PC-3 (cell line): ENCODE measurements at regions not wholly inside any gene's neighbourhood (a gene's known extent, or its start where the extent isn't known, plus 50 kb on each side); places are given as distances from the start of the nearest gene placed in this dataset.

ENCODE experiments used
- ATAC-seq: fragments of 200-7000 bp; cut with Tn5 transposase; 2 replicates; pipeline ENCODE4 v1.9.1; 2020; ENCODE audit warnings: mild to moderate bottlenecking, moderate library complexity
- BruUV-seq: library from RNA; stranded (reverse); fragments of 400-500 nt; replicated peaks from 2 replicates; lab custom pipeline; 2021; lab: Mats Ljungman, UMichigan
- CTCF ChIA-PET: fragments of 300-600 bp; sonication (Branson Sonifier 250); formaldehyde crosslinking; loops from one replicate; lab custom pipeline; 2022; ENCODE audit warnings: antibody characterized with exemption; lab: Charles Lee
- POLR2A ChIA-PET: fragments of 300-600 bp; sonication (Branson Sonifier 250); formaldehyde crosslinking; loops from one replicate; lab custom pipeline; 2022; ENCODE audit warnings: antibody characterized with exemption; ENCODE audit not compliant: unreplicated experiment; lab: Charles Lee
- DNase-seq: peaks from one replicate; pipeline ENCODE4 v3.0.0-alpha.2; 2015
- H2AFZ ChIP-seq: fragments of 300-600 bp; sonication (generic); 2 replicates; pipeline ENCODE4 v1.6.0; 2016; ENCODE audit warnings: antibody characterized with exemption, low read length
- H3F3A ChIP-seq: fragments of 300-600 bp; sonication (generic); one replicate; pipeline ENCODE4 v1.6.0; 2017; ENCODE audit warnings: antibody characterized with exemption, low read length, control low read depth, mild to moderate bottlenecking; ENCODE audit not compliant: unreplicated experiment
- H3K27ac ChIP-seq: fragments of 300-600 bp; sonication (generic); 2 replicates; pipeline ENCODE4 v1.5.1; 2016; ENCODE audit warnings: mild to moderate bottlenecking, low read length
- H3K27me3 ChIP-seq: fragments of 300-600 bp; sonication (generic); 2 replicates; pipeline ENCODE4 v1.6.1; 2016; ENCODE audit warnings: low read length, mixed read lengths
- H3K36me3 ChIP-seq: fragments of 300-600 bp; sonication (generic); 2 replicates; pipeline ENCODE4 v1.6.1; 2016; ENCODE audit warnings: low read depth, mixed run types, low read length, mixed read lengths
- H3K4me1 ChIP-seq: fragments of 300-600 bp; sonication (generic); 2 replicates; pipeline ENCODE4 v1.5.1; 2016; ENCODE audit warnings: low read length; ENCODE audit not compliant: insufficient read depth
- H3K4me2 ChIP-seq: fragments of 300-600 bp; sonication (generic); 2 replicates; pipeline ENCODE4 v1.6.0; 2016; ENCODE audit warnings: low read length
- H3K4me3 ChIP-seq: fragments of 300-600 bp; sonication (generic); 2 replicates; pipeline ENCODE4 v1.5.1; 2016; ENCODE audit warnings: mild to moderate bottlenecking, low read length, mixed read lengths
- H3K79me2 ChIP-seq: fragments of 300-600 bp; sonication (generic); 2 replicates; pipeline ENCODE4 v1.6.1; 2017; ENCODE audit warnings: low read length, mixed read lengths
- H3K9ac ChIP-seq: fragments of 300-600 bp; sonication (generic); 2 replicates; pipeline ENCODE4 v1.6.0; 2016; ENCODE audit warnings: mild to moderate bottlenecking, low read length
- H3K9me2 ChIP-seq: fragments of 300-600 bp; sonication (generic); replicated peaks from 2 replicates; pipeline ENCODE4 v1.6.1; 2016; ENCODE audit warnings: mixed run types, low read length, mixed read lengths
- H3K9me3 ChIP-seq: fragments of 300-600 bp; sonication (generic); 2 replicates; pipeline ENCODE4 v1.6.1; 2016; ENCODE audit warnings: low read length, mixed read lengths
- H4K20me1 ChIP-seq: fragments of 300-600 bp; sonication (generic); 2 replicates; pipeline ENCODE4 v1.6.1; 2016; ENCODE audit warnings: low read length, mixed read lengths
- EZH2 ChIP-seq: fragments of 300-600 bp; sonication (generic); IDR thresholded peaks from one replicate; pipeline ENCODE4 v1.6.1; 2017; ENCODE audit warnings: antibody characterized with exemption, mild to moderate bottlenecking, low read length; ENCODE audit not compliant: unreplicated experiment
- EZH2phosphoT487 ChIP-seq: fragments of 300-600 bp; sonication (generic); IDR thresholded peaks from 2 replicates; pipeline ENCODE4 v1.6.1; 2018; ENCODE audit warnings: mild to moderate bottlenecking, antibody characterized with exemption, low read length, borderline replicate concordance
- intact Hi-C: fragments of 100-400 bp; cut with micrococcal nuclease; formaldehyde crosslinking; loops from 2 replicates; pipeline ENCODE4 v1.9.0; 2023
- TF ChIP-seq, protein P1 (sequence below): fragments of 300-600 bp; sonication (generic); conservative IDR thresholded peaks from 2 replicates; pipeline ENCODE4 v1.5.1; 2017; ENCODE audit warnings: antibody characterized with exemption, low read depth, mild to moderate bottlenecking, low read length

DNA sequence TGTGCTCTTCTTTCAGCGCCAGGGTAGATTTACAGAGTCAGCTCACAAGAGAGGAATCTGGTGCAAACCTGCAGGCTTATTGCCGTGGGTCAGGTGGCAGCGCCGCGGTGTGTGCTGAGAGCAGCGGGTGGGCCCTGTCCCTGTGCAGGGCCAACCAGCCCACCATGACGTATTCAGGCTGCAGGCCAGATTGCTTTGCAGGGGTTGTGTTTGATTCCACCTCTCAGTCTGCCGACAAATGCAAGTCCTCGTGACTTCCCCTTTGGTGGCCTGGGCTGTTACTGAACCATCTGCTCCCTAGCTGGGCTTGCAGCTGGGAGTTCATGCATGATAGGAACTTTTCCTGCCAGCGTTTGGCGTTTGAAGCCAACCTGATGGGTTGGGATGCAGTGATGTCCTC, 66.7 kb upstream of the LEP start:
- intact Hi-C loops, result no loop called here
- H3K4me1 ChIP-seq, result no peaks in the 10 kb centered on the region
- no peaks in the 10 kb centered on the region for H4K20me1 ChIP-seq
- no peak overlapping the region for H3K4me3 ChIP-seq
- H3K79me2 ChIP-seq, result no peaks in the 10 kb centered on the region
- TF ChIP-seq EZH2 (no peak), EZH2phosphoT487 (no peak)
- TF ChIP-seq, protein P1, sequence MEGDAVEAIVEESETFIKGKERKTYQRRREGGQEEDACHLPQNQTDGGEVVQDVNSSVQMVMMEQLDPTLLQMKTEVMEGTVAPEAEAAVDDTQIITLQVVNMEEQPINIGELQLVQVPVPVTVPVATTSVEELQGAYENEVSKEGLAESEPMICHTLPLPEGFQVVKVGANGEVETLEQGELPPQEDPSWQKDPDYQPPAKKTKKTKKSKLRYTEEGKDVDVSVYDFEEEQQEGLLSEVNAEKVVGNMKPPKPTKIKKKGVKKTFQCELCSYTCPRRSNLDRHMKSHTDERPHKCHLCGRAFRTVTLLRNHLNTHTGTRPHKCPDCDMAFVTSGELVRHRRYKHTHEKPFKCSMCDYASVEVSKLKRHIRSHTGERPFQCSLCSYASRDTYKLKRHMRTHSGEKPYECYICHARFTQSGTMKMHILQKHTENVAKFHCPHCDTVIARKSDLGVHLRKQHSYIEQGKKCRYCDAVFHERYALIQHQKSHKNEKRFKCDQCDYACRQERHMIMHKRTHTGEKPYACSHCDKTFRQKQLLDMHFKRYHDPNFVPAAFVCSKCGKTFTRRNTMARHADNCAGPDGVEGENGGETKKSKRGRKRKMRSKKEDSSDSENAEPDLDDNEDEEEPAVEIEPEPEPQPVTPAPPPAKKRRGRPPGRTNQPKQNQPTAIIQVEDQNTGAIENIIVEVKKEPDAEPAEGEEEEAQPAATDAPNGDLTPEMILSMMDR, result no peak
- no peaks in the 10 kb centered on the region for H3K9me2 ChIP-seq
- POLR2A ChIA-PET, result no interaction called here
- no peak for DNase-seq
- no peak overlapping the region for H2AFZ ChIP-seq
- H3F3A ChIP-seq, result no peaks in the 10 kb centered on the region
- CTCF ChIA-PET, result no interaction called here
- no peaks in the 10 kb centered on the region for H3K9me3 ChIP-seq
- no peak overlapping the region for H3K9ac ChIP-seq
- no peak overlapping the region for H3K27ac ChIP-seq
- no TSS peak for BruUV-seq
- no peak overlapping the region for H3K4me2 ChIP-seq
- ATAC-seq, result no peak
- peaks cover 18% of the 10 kb centered on the region for H3K27me3 ChIP-seq
- H3K36me3 ChIP-seq, result no peaks in the 10 kb centered on the region

- ATAC-seq (peak; percentile 48), DNase-seq (peak; percentile 61)
- ChIA-PET CTCF (no interaction called here), POLR2A (no interaction called here)
- no peak overlapping the region for H3K4me3 ChIP-seq
- no peaks in the 10 kb centered on the region for H3K4me1 ChIP-seq
- no peaks in the 10 kb centered on the region for H3F3A ChIP-seq
- no peak overlapping the region for H3K4me2 ChIP-seq
- H3K9me3 ChIP-seq, result no peaks in the 10 kb centered on the region
- H4K20me1 ChIP-seq, result no peaks in the 10 kb centered on the region
- H3K9ac ChIP-seq, result no peak overlapping the region
- H2AFZ ChIP-seq, result no peak overlapping the region
- no peak overlapping the region for H3K27ac ChIP-seq
- no peaks in the 10 kb centered on the region for H3K79me2 ChIP-seq
- intact Hi-C loops, result no loop called here
- no TSS peak for BruUV-seq
- H3K27me3 ChIP-seq, result peaks cover 37% of the 10 kb centered on the region
- H3K9me2 ChIP-seq, result no peaks in the 10 kb centered on the region
- no peak for TF ChIP-seq EZH2phosphoT487
- TF ChIP-seq, protein P1, result no peak
- TF ChIP-seq EZH2, result no peak
- no peaks in the 10 kb centered on the region for H3K36me3 ChIP-seq
Measured at GRCh38 chr7:128176696-128177095, 64.4 kb upstream of the LEP start.

DNA sequence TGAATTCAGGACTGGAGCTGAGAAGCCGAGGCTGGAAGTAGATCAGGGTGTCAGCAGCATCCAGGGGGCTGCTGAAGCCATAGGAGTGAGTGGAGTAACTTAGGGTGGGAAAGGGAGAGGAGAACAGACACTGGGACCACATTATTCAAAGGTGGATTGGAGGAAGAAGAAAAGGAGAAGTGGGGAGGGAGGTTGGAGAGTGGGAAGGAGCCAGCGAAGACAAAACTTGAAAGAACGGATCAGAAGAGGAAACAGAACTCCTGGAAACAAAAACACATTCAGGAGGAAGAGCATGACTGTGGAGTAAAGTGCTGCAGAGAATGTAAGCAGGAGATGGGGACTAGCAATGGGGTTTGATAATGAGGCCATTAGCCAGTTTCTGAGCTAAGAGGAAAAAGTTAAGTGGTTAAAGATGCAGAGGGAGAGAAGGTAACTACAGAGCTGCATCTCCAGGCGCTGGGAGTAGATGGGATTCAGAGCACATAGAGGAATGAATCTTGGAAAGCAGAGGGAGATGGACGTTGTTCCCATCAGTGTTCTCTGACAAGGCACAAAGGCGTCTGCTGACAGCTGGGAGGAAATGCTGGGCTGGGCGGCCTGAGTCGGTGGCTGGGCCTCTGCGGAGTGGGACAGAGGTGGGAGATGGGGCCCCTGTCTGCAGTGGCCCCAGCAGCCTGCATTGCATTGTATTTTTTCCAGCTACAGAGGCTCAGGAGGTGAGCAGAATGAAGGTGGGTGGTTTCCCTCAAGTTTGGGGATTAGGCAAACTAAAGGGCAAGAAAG, 63.1 kb upstream of the LEP start:
- Histone ChIP-seq H2AFZ (no peak overlapping the region), H4K20me1 (no peaks in the 10 kb centered on the region), H3K9ac (no peak overlapping the region), H3K79me2 (no peaks in the 10 kb centered on the region), H3K4me2 (no peak overlapping the region), H3K4me1 (no peaks in the 10 kb centered on the region), H3K27ac (no peak overlapping the region), H3F3A (no peaks in the 10 kb centered on the region), H3K4me3 (no peak overlapping the region), H3K27me3 (peaks cover 47% of the 10 kb centered on the region), H3K9me3 (no peaks in the 10 kb centered on the region), H3K36me3 (no peaks in the 10 kb centered on the region), H3K9me2 (no peaks in the 10 kb centered on the region)
- DNase-seq (no peak), ATAC-seq (no peak)
- ChIA-PET POLR2A (no interaction called here), CTCF (no interaction called here)
- BruUV-seq, result no TSS peak
- TF ChIP-seq, protein P1, result no peak
- TF ChIP-seq EZH2phosphoT487, result no peak
- no peak for TF ChIP-seq EZH2
- intact Hi-C loops, result no loop called here
